Ovary (tissue), 7 donors: ENCODE measurements at regions not wholly inside any gene's neighbourhood (a gene's known extent, or its start where the extent isn't known, plus 50 kb on each side); places are given as distances from the start of the nearest gene placed in this dataset.

Source experiments
- DNase-seq, 5 donors: peaks; one replicate each; pipeline ENCODE4 v3.0.0-alpha.2; 2019 to 2020
- H3K27ac ChIP-seq, 2 donors: fragments of 200-600 bp; one replicate each; pipeline versions ENCODE4 v1.5.1 to v1.8.0; 2019 to 2022
- H3K27me3 ChIP-seq: fragments of 200-600 bp; one replicate; pipeline ENCODE4 v1.8.0; 2022
- H3K36me3 ChIP-seq: fragments of 200-600 bp; sonication (generic); one replicate; pipeline ENCODE4 v1.5.1; 2019
- H3K4me1 ChIP-seq: one replicate; pipeline ENCODE4 v1.8.1; 2013; ENCODE audit warnings: mild to moderate bottlenecking, moderate library complexity; ENCODE audit not compliant: insufficient read depth
- H3K4me3 ChIP-seq: fragments of 200-600 bp; sonication (generic); one replicate; pipeline ENCODE4 v1.5.1; 2017
- H3K9me3 ChIP-seq, 2 donors: fragments of 200-600 bp in 1 of 2; sonication (generic) in 1 of 2; one replicate each; pipeline versions ENCODE4 v1.5.1 to v1.8.1; 2013 to 2019; ENCODE audit warnings: mild to moderate bottlenecking in 1 of 2, moderate library complexity in 1 of 2
- EP300 ChIP-seq: sonication (generic); formaldehyde crosslinking; IDR thresholded peaks from one replicate; pipeline ENCODE4 v1.6.1; 2017; ENCODE audit warnings: antibody characterized with exemption
- POLR2A ChIP-seq: fragments of 450-650 bp; IDR thresholded peaks from one replicate; pipeline ENCODE4 v1.6.1; 2017; ENCODE audit warnings: antibody characterized with exemption, mild to moderate bottlenecking, moderate library complexity
- WGBS, 3 donors: extraction: QIAGEN DNeasy Blood & Tissue Kit in 1 of 3; methylation state at CpG; one replicate each; pipeline versions ENCODE4 v1.1.5 to v1.1.7; 2013 to 2017; 5-methylcytosine and 5-hydroxymethylcytosine counted together
- intact Hi-C, 4 donors: fragments of 100-400 bp; cut with DNase I; formaldehyde crosslinking; loops; one replicate each; pipeline versions ENCODE4 v1.11.0 to v1.15.1; 2022 to 2023
- TF ChIP-seq, protein P1 (sequence below), 3 donors: fragments of 450-650 bp in 2 of 3; fragments of 200-600 bp in 1 of 3; IDR thresholded peaks; one replicate each; pipeline versions ENCODE4 v1.5.1 to v1.8.0; 2016 to 2022; ENCODE audit warnings: antibody characterized with exemption in 3 of 3, mild to moderate bottlenecking in 1 of 3
- donor health status: DM: no; HTN: no; CAD: no; lungs with moderate emphysema.
- donor health status: DM: no; HTN: no; CAD: no.
- donor health status: Bipolar disorder and iron deficiency.
- donor health status: DM: no; HTN: no; CAD: no.
- donor health status: DM: yes; HTN: yes; CAD: no.

DNA sequence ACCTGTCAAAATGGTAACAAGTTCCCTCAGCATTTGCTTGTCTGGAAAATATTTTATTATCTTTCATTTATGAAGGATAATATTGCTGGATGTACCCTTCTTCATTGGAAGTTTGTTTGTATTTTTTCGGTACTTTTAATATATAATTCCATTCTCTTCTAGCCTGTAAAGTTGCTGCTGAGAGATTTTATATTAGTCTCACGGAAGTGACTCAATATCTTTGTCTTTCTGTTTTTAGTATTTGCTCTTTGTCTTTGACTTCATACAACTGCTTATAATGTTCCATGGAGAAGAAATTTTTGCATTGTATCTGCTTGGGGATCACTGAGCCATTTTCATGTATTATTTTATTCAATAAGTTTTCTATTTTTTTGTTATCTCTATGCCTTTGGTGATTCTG, 1777.5 kb downstream of the BRINP3 start:
- intact Hi-C loops: no loop called here
- WGBS, 3 donors: 92 to 98% (median 97%) methylated on average over 2 of the region's 2 CpGs
- H3K4me1 ChIP-seq: no peaks in the 10 kb centered on the region

DNA sequence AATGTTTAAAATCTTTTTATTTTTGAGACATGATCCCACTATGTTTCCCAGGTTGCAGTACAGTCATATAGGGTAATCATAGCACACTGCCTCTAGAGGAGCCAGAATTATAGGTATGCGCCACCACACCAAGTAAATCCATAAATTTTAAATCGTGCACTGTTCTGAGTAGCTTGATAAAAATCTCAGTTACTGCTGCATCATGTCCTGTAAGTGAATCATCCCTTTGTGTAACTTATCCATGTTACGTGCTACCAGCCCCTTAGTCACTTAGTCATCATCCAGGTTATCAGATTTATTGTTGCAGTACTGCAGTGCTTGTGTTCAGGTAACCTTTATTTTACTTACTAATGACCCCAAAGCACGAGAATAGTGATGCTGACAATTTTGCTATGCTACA, 1770.9 kb downstream of the BRINP3 start:
- intact Hi-C loops: no loop called here
- H3K27me3 ChIP-seq: no peaks in the 10 kb centered on the region
- no peak overlapping the region for H3K27ac ChIP-seq
- WGBS, 3 donors: 80 to 88% (median 83%) methylated on average over 4 of the region's 4 CpGs
- no peaks in the 10 kb centered on the region for H3K9me3 ChIP-seq
- DNase-seq: no peak
- H3K36me3 ChIP-seq: no peaks in the 10 kb centered on the region
- no peaks in the 10 kb centered on the region for H3K4me1 ChIP-seq
- no peak overlapping the region for H3K4me3 ChIP-seq
- TF ChIP-seq EP300: no peak
- no peak for TF ChIP-seq POLR2A
- TF ChIP-seq, protein P1, sequence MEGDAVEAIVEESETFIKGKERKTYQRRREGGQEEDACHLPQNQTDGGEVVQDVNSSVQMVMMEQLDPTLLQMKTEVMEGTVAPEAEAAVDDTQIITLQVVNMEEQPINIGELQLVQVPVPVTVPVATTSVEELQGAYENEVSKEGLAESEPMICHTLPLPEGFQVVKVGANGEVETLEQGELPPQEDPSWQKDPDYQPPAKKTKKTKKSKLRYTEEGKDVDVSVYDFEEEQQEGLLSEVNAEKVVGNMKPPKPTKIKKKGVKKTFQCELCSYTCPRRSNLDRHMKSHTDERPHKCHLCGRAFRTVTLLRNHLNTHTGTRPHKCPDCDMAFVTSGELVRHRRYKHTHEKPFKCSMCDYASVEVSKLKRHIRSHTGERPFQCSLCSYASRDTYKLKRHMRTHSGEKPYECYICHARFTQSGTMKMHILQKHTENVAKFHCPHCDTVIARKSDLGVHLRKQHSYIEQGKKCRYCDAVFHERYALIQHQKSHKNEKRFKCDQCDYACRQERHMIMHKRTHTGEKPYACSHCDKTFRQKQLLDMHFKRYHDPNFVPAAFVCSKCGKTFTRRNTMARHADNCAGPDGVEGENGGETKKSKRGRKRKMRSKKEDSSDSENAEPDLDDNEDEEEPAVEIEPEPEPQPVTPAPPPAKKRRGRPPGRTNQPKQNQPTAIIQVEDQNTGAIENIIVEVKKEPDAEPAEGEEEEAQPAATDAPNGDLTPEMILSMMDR (IDR thresholded peaks at IDR 0.05): no peak

More for the DNA sequence above, 1777.5 kb downstream of the BRINP3 start:
- DNase-seq: no peak
- Histone ChIP-seq H3K4me3 (no peak overlapping the region), H3K27me3 (no peaks in the 10 kb centered on the region), H3K27ac (no peak overlapping the region), H3K36me3 (no peaks in the 10 kb centered on the region), H3K9me3 (no peaks in the 10 kb centered on the region)
- TF ChIP-seq, protein P1 (IDR thresholded peaks at IDR 0.05): no peak
- TF ChIP-seq POLR2A (no peak), EP300 (no peak)

DNA sequence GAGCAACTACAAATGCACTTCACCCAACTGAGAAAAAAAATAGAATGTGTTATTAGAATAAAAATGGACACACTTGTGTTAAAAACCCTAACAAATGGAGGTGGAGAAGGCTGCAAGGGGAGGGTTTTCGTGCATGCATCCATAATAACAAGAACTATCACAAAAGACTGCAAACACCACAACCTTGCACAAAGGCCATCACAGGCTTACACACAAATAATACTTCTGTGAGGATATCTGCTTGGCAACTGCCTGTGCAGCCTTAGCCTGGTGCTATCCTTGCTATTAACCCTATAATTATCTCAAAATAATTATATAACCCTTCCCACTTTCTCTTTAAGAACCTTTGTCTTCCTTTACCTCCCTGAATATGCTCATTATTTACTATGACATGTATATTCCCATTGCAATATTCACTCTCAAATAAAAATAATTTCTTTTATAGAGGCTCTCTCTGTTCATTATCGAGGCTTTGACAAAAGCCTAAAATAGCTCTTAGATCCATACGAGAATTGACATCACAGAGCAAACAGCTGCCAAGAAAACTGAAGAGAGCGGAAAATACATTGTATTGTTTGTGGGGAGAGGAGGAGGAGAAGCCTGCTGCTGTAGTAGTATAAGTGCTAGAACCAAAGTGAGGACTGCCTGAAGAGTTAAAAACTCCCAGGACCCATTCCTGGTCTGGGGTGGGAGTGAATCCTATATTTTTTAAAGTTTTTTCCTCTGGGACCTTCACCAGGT, 1768.7 kb downstream of the BRINP3 start:
- H3K9me3 ChIP-seq: no peaks in the 10 kb centered on the region
- intact Hi-C loops: no loop called here
- WGBS, 3 donors: 63 to 68% (median 67%) methylated on average over 4 of the region's 4 CpGs
- no peak overlapping the region for H3K4me3 ChIP-seq
- no peaks in the 10 kb centered on the region for H3K27me3 ChIP-seq
- DNase-seq: no peak
- H3K36me3 ChIP-seq: no peaks in the 10 kb centered on the region
- H3K27ac ChIP-seq: no peak overlapping the region
- TF ChIP-seq, protein P1 (IDR thresholded peaks at IDR 0.05): no peak
- no peak for TF ChIP-seq POLR2A
- no peak for TF ChIP-seq EP300
- H3K4me1 ChIP-seq: no peaks in the 10 kb centered on the region

DNA sequence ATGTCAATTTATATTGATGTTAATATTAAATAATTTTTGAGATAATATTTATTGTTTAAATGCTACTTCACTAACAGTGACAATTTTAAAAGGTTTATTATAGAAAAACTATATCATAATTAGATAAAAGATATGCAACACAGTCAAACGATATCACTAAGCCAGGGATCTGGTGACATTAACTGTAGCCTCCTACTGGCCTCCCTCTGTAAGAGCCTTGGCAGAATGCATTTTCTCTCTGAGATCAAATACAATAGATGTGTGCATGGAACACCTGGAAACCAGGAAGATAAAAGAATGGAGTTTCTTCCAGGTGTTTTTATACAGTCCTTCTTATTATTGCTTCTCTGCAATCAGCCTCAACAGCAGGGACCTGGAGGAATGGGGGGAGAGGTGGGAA, 1762.1 kb downstream of the BRINP3 start:
- Histone ChIP-seq H3K4me1 (no peaks in the 10 kb centered on the region), H3K4me3 (no peak overlapping the region), H3K36me3 (no peaks in the 10 kb centered on the region), H3K9me3 (no peaks in the 10 kb centered on the region), H3K27ac (no peak overlapping the region), H3K27me3 (no peaks in the 10 kb centered on the region)
- intact Hi-C loops: no loop called here
- TF ChIP-seq EP300: no peak
- TF ChIP-seq, protein P1 (IDR thresholded peaks at IDR 0.05): no peak
- no peak for TF ChIP-seq POLR2A
- DNase-seq: no peak
- whole genome bisulfite sequencing, 3 donors: 42 to 66% (median 62%) methylated on average over 1 of the region's 1 CpG
